ENCODE measurements at regions not wholly inside any gene's neighbourhood (a gene's known extent, or its start where the extent isn't known, plus 50 kb on each side); places are given as distances from the start of the nearest gene placed in this dataset.
A peak's percentile ranks its signal among the peaks of the same experiment; 100 is the strongest.

GRCh38 chr6:105569706-105570105, 166.8 kb upstream of the PREP start:
- no peak overlapping the region for H3K4me3 Mint-ChIP-seq
- H3K27me3 Mint-ChIP-seq (ENCODE audit: low read depth): peaks cover 31% of the 10 kb centered on the region
- POLR2A ChIA-PET: no interaction called here
- CTCF ChIA-PET: interaction anchor here (0.6 to 1.1 kb wide), 2 partner anchors 29 to 163 kb away, joined by 3 read pairs; no protein-coding TSS in a partner anchor
- H3K9me3 Mint-ChIP-seq (ENCODE audit: insufficient read depth): no peaks in the 10 kb centered on the region
- no peaks in the 10 kb centered on the region for H3K36me3 Mint-ChIP-seq (ENCODE audit: low read depth)
- ATAC-seq: no peak
- H3K4me1 Mint-ChIP-seq (ENCODE audit: low read depth): no peaks in the 10 kb centered on the region
- no peak for DNase-seq
- H3K27ac Mint-ChIP-seq: no peak overlapping the region

GRCh38 chr6:105568751-105569150, 165.9 kb upstream of the PREP start:
- DNase-seq: no peak
- ChIA-PET POLR2A (no interaction called here), CTCF (interaction anchor here (1.8 kb wide), 1 partner anchor 12 kb away, joined by 4 read pairs; no protein-coding TSS in a partner anchor)
- H3K36me3 Mint-ChIP-seq (ENCODE audit: low read depth): no peaks in the 10 kb centered on the region
- H3K4me3 Mint-ChIP-seq: no peak overlapping the region
- H3K27ac Mint-ChIP-seq: no peak overlapping the region
- H3K9me3 Mint-ChIP-seq (ENCODE audit: insufficient read depth): no peaks in the 10 kb centered on the region
- ATAC-seq: no peak
- H3K4me1 Mint-ChIP-seq (ENCODE audit: low read depth): no peaks in the 10 kb centered on the region
- H3K27me3 Mint-ChIP-seq (ENCODE audit: low read depth): peaks cover 28% of the 10 kb centered on the region

GRCh38 chr6:105568142-105568541, 165.3 kb upstream of the PREP start:
- Mint-ChIP-seq H3K4me3 (no peak overlapping the region), H3K27me3 (ENCODE audit: low read depth) (peaks cover 27% of the 10 kb centered on the region), H3K4me1 (ENCODE audit: low read depth) (no peaks in the 10 kb centered on the region), H3K9me3 (ENCODE audit: insufficient read depth) (peaks cover 1% of the 10 kb centered on the region), H3K36me3 (ENCODE audit: low read depth) (no peaks in the 10 kb centered on the region), H3K27ac (no peak overlapping the region)
- ATAC-seq (no peak), DNase-seq (no peak)
- CTCF ChIA-PET: interaction anchor here (1.8 kb wide), 1 partner anchor 12 kb away, joined by 4 read pairs; no protein-coding TSS in a partner anchor
- POLR2A ChIA-PET: no interaction called here

GRCh38 chr6:105567140-105567539, 164.3 kb upstream of the PREP start:
- no peak overlapping the region for H3K4me3 Mint-ChIP-seq
- no peak for ATAC-seq

GRCh38 chr6:105566503-105566902, 163.6 kb upstream of the PREP start:
- Mint-ChIP-seq H3K27ac (no peak overlapping the region), H3K36me3 (ENCODE audit: low read depth) (no peaks in the 10 kb centered on the region), H3K27me3 (ENCODE audit: low read depth) (peaks cover 20% of the 10 kb centered on the region), H3K4me3 (no peak overlapping the region), H3K9me3 (ENCODE audit: insufficient read depth) (peaks cover 6% of the 10 kb centered on the region), H3K4me1 (ENCODE audit: low read depth) (no peaks in the 10 kb centered on the region)
- ATAC-seq (no peak), DNase-seq (no peak)
- CTCF ChIA-PET: no interaction called here
- POLR2A ChIA-PET: no interaction called here

More at GRCh38 chr6:105567140-105567539, 164.3 kb upstream of the PREP start:
- Mint-ChIP-seq H3K4me1 (ENCODE audit: low read depth) (no peaks in the 10 kb centered on the region), H3K27me3 (ENCODE audit: low read depth) (peaks cover 26% of the 10 kb centered on the region), H3K27ac (no peak overlapping the region), H3K36me3 (ENCODE audit: low read depth) (no peaks in the 10 kb centered on the region), H3K9me3 (ENCODE audit: insufficient read depth) (peaks cover 6% of the 10 kb centered on the region)
- POLR2A ChIA-PET: no interaction called here
- DNase-seq: no peak
- CTCF ChIA-PET: interaction anchor here (1.8 kb wide), 1 partner anchor 11 kb away, joined by 4 read pairs; no protein-coding TSS in a partner anchor

- ChIA-PET POLR2A (no interaction called here), CTCF (no interaction called here)
- H3K9me3 Mint-ChIP-seq (ENCODE audit: insufficient read depth): peaks cover 6% of the 10 kb centered on the region
- H3K36me3 Mint-ChIP-seq (ENCODE audit: low read depth): no peaks in the 10 kb centered on the region
- H3K4me1 Mint-ChIP-seq (ENCODE audit: low read depth): peaks cover 4% of the 10 kb centered on the region
- H3K27me3 Mint-ChIP-seq (ENCODE audit: low read depth): peaks cover 9% of the 10 kb centered on the region
- ATAC-seq (no peak), DNase-seq (no peak)
- H3K4me3 Mint-ChIP-seq: no peak overlapping the region
- no peak overlapping the region for H3K27ac Mint-ChIP-seq
These were observed 161.4 kb upstream of the PREP start for GRCh38 chr6:105564121-105564902.

GRCh38 chr6:105562027-105562426, 159.1 kb upstream of the PREP start:
- H3K4me1 Mint-ChIP-seq (ENCODE audit: low read depth): peaks cover 4% of the 10 kb centered on the region
- no peak overlapping the region for H3K27ac Mint-ChIP-seq
- peaks cover 10% of the 10 kb centered on the region for H3K27me3 Mint-ChIP-seq (ENCODE audit: low read depth)
- no peak overlapping the region for H3K4me3 Mint-ChIP-seq
- H3K36me3 Mint-ChIP-seq (ENCODE audit: low read depth): no peaks in the 10 kb centered on the region
- H3K9me3 Mint-ChIP-seq (ENCODE audit: insufficient read depth): peaks cover 6% of the 10 kb centered on the region
- ChIA-PET POLR2A (no interaction called here), CTCF (interaction anchor here (1.5 kb wide), 1 partner anchor 10 kb away, joined by 3 read pairs; no protein-coding TSS in a partner anchor)
- DNase-seq: no peak
- no peak for ATAC-seq

GRCh38 chr6:105561486-105561885, 158.6 kb upstream of the PREP start:
- Mint-ChIP-seq H3K9me3 (ENCODE audit: insufficient read depth) (peaks cover 7% of the 10 kb centered on the region), H3K36me3 (ENCODE audit: low read depth) (no peaks in the 10 kb centered on the region), H3K4me1 (ENCODE audit: low read depth) (peaks cover 4% of the 10 kb centered on the region), H3K4me3 (no peak overlapping the region), H3K27me3 (ENCODE audit: low read depth) (peaks cover 8% of the 10 kb centered on the region), H3K27ac (no peak overlapping the region)
- DNase-seq: no peak
- ChIA-PET CTCF (interaction anchor here (1.6 kb wide), 1 partner anchor 9 kb away, joined by 4 read pairs; no protein-coding TSS in a partner anchor), POLR2A (no interaction called here)
- no peak for ATAC-seq

- ATAC-seq (peak; percentile 36), DNase-seq (no peak)
- no peaks in the 10 kb centered on the region for H3K36me3 Mint-ChIP-seq (ENCODE audit: low read depth)
- no peak overlapping the region for H3K27ac Mint-ChIP-seq
- H3K27me3 Mint-ChIP-seq (ENCODE audit: low read depth): peaks cover 12% of the 10 kb centered on the region
- H3K4me3 Mint-ChIP-seq: no peak overlapping the region
- H3K9me3 Mint-ChIP-seq (ENCODE audit: insufficient read depth): peaks cover 10% of the 10 kb centered on the region
- ChIA-PET CTCF (interaction anchor here (1.6 kb wide), 1 partner anchor 10 kb away, joined by 4 read pairs; no protein-coding TSS in a partner anchor), POLR2A (no interaction called here)
- peaks cover 4% of the 10 kb centered on the region for H3K4me1 Mint-ChIP-seq (ENCODE audit: low read depth)
These were observed 157.8 kb upstream of the PREP start for GRCh38 chr6:105560611-105561066.

GRCh38 chr6:105557291-105557690, 154.4 kb upstream of the PREP start:
- no peak for DNase-seq
- CTCF ChIA-PET: interaction anchor here (1.6 kb wide), 1 partner anchor 10 kb away, joined by 4 read pairs; no protein-coding TSS in a partner anchor
- Mint-ChIP-seq H3K9me3 (ENCODE audit: insufficient read depth) (peaks cover 4% of the 10 kb centered on the region), H3K27ac (no peak overlapping the region), H3K4me1 (ENCODE audit: low read depth) (peaks cover 4% of the 10 kb centered on the region), H3K36me3 (ENCODE audit: low read depth) (no peaks in the 10 kb centered on the region), H3K27me3 (ENCODE audit: low read depth) (peaks cover 17% of the 10 kb centered on the region), H3K4me3 (no peak overlapping the region)
- ATAC-seq: no peak
- POLR2A ChIA-PET: no interaction called here

GRCh38 chr6:105553171-105553570, 150.3 kb upstream of the PREP start:
- Mint-ChIP-seq H3K9me3 (ENCODE audit: insufficient read depth) (peaks cover 4% of the 10 kb centered on the region), H3K4me3 (no peak overlapping the region), H3K4me1 (ENCODE audit: low read depth) (no peaks in the 10 kb centered on the region), H3K27me3 (ENCODE audit: low read depth) (peaks cover 24% of the 10 kb centered on the region), H3K27ac (no peak overlapping the region), H3K36me3 (ENCODE audit: low read depth) (no peaks in the 10 kb centered on the region)
- ChIA-PET CTCF (interaction anchor here (0.9 kb wide), 1 partner anchor 670 kb away, joined by 3 read pairs; no protein-coding TSS in a partner anchor), POLR2A (no interaction called here)
- ATAC-seq: no peak
- DNase-seq: no peak

- Mint-ChIP-seq H3K4me3 (no peak overlapping the region), H3K27me3 (ENCODE audit: low read depth) (peaks cover 23% of the 10 kb centered on the region), H3K9me3 (ENCODE audit: insufficient read depth) (no peaks in the 10 kb centered on the region), H3K36me3 (ENCODE audit: low read depth) (no peaks in the 10 kb centered on the region), H3K27ac (no peak overlapping the region), H3K4me1 (ENCODE audit: low read depth) (no peaks in the 10 kb centered on the region)
- ChIA-PET POLR2A (no interaction called here), CTCF (no interaction called here)
- DNase-seq (no peak), ATAC-seq (no peak)
These were observed 148.2 kb upstream of the PREP start for GRCh38 chr6:105550955-105551620.

Measured in activated CD8-positive, alpha-beta T cell treated with anti-CD3 and anti-CD28 coated beads, Interleukin-2, amount 10 ng/mL, durations not matched to agents 7 days and 5 days (primary cell).